Activated CD4-positive, alpha-beta T cell treated with anti-CD3 and anti-CD28 coated beads, Interleukin-2, amount 10 ng/mL, durations not matched to agents 24 days and 14 days (primary cell): ENCODE measurements at regions not wholly inside any gene's neighbourhood (a gene's known extent, or its start where the extent isn't known, plus 50 kb on each side); places are given as distances from the start of the nearest gene placed in this dataset.

ENCODE experiments used
- DNase-seq: peaks from one replicate; pipeline ENCODE4 v3.0.0; 2022
- H3K27ac Mint-ChIP-seq: one replicate; pipeline ENCODE4 v1.8.0; 2022; ENCODE audit warnings: mild to moderate bottlenecking, mixed read lengths
- H3K27me3 Mint-ChIP-seq: one replicate; pipeline ENCODE4 v1.8.0; 2022; ENCODE audit warnings: mixed read lengths
- H3K36me3 Mint-ChIP-seq: one replicate; pipeline ENCODE4 v1.8.0; 2022; ENCODE audit warnings: low read depth, mild to moderate bottlenecking, mixed read lengths
- H3K4me1 Mint-ChIP-seq: one replicate; pipeline ENCODE4 v1.8.0; 2021; ENCODE audit warnings: mixed read lengths
- H3K4me3 Mint-ChIP-seq: one replicate; pipeline ENCODE4 v1.8.0; 2022; ENCODE audit warnings: mild to moderate bottlenecking, moderate library complexity, mixed read lengths
- H3K9me3 Mint-ChIP-seq: one replicate; pipeline ENCODE4 v1.8.0; 2021; ENCODE audit warnings: mixed read lengths
- intact Hi-C: fragments of 100-400 bp; cut with micrococcal nuclease; formaldehyde crosslinking; loops from one replicate; pipeline ENCODE4 v1.15.1; 2023

DNA sequence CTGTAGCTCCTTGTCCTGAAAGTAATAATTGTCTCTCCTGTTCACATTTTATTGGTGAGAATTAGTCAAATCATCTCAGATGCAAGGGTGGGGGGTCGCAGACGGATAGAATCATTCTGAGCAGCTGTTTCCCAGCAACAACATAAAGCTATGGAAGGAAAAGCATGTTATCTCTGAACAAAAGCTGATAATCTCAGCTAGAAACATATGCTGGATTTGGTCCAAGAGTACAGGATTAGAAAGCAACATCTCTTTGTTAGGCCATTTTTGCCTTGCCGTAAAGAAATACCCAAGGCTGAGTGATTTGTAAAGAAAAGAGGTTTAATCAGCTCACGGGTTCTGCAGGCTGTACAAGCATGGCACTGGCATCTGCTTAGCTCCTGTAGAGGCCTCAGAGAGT lies 472.8 kb upstream of the BOD1L1 start:
- no peaks in the 10 kb centered on the region for H3K36me3 Mint-ChIP-seq
- H3K4me3 Mint-ChIP-seq, result no peak overlapping the region
- H3K4me1 Mint-ChIP-seq, result no peaks in the 10 kb centered on the region
- H3K27me3 Mint-ChIP-seq, result no peaks in the 10 kb centered on the region
- intact Hi-C loops, result no loop called here
- no peak overlapping the region for H3K27ac Mint-ChIP-seq
- DNase-seq, result no peak
- peaks cover under 1% of the 10 kb centered on the region for H3K9me3 Mint-ChIP-seq

DNA sequence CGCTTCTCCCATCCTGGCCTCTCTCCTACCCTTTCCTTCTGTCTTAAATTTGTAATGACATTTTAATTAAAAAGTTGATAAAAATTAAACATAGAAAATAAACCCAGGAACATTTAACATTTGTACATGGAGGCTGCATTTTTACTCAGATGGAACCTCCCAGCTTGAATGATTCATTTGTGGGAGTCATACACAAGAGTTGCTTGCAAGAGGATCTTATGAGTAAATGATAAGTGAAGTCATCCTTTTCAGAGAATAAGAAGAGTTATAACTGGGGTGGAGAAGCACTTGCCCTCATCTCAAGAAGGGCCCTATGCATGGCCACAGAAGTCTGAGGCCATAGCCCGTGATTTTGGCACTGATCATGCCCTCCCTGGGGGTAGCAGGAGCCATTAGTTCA lies 482.9 kb upstream of the BOD1L1 start:
- no peak overlapping the region for H3K4me3 Mint-ChIP-seq
- no peaks in the 10 kb centered on the region for H3K27me3 Mint-ChIP-seq

DNA sequence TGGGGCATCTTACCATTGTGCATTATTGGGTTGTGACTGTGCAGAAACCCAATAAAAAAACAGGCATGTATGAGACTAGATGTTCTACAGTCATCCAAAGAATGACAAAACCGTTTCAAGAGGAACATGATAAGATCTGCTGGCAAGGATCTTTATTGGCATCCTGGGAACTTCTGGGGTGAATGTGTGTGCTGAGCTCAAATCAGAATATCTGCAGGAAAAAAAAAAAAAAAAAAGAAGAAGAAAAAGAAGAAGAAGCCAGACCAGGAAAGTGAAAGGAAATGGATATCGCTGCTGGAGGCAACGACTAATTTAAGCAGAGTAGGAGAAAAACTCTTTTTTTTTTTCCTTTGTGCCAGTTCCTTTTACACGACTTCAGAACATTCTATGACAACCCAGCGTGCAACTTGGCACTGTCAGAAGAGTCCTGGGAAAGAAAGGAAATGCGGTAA lies 484.2 kb upstream of the BOD1L1 start:
- Mint-ChIP-seq H3K4me3 (no peak overlapping the region), H3K36me3 (no peaks in the 10 kb centered on the region), H3K4me1 (peaks cover 2% of the 10 kb centered on the region), H3K27ac (no peak overlapping the region), H3K27me3 (no peaks in the 10 kb centered on the region), H3K9me3 (peaks cover 7% of the 10 kb centered on the region)
- DNase-seq, result no peak
- intact Hi-C loops, result no loop called here

More for the DNA sequence above, 482.9 kb upstream of the BOD1L1 start:
- H3K36me3 Mint-ChIP-seq, result no peaks in the 10 kb centered on the region
- H3K27ac Mint-ChIP-seq, result no peak overlapping the region
- no peak for DNase-seq
- peaks cover 2% of the 10 kb centered on the region for H3K4me1 Mint-ChIP-seq
- intact Hi-C loops, result no loop called here
- peaks cover 11% of the 10 kb centered on the region for H3K9me3 Mint-ChIP-seq

DNA sequence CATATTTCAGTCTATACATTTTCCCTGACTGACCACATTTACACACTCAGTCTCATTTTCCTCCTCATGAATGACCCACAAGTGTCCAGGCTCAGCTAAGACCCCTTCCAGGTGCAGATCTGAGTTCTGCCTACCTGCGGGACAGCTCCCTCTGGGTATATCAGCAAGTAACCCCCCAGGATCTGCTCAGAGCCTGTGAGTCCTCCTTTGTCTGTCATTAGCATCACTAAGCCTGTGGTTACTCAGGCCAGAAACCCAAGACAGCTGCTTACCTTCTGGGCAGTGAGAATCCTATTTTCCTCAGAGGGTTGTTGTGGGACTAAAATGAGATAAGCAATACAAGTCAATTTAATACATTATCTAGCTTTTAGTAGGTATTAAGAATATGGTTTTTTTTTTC lies 487.6 kb upstream of the BOD1L1 start:
- Mint-ChIP-seq H3K4me1 (peaks cover 2% of the 10 kb centered on the region), H3K27ac (no peak overlapping the region), H3K27me3 (no peaks in the 10 kb centered on the region), H3K36me3 (no peaks in the 10 kb centered on the region), H3K4me3 (no peak overlapping the region), H3K9me3 (peaks cover 7% of the 10 kb centered on the region)
- no peak for DNase-seq
- intact Hi-C loops, result no loop called here

DNA sequence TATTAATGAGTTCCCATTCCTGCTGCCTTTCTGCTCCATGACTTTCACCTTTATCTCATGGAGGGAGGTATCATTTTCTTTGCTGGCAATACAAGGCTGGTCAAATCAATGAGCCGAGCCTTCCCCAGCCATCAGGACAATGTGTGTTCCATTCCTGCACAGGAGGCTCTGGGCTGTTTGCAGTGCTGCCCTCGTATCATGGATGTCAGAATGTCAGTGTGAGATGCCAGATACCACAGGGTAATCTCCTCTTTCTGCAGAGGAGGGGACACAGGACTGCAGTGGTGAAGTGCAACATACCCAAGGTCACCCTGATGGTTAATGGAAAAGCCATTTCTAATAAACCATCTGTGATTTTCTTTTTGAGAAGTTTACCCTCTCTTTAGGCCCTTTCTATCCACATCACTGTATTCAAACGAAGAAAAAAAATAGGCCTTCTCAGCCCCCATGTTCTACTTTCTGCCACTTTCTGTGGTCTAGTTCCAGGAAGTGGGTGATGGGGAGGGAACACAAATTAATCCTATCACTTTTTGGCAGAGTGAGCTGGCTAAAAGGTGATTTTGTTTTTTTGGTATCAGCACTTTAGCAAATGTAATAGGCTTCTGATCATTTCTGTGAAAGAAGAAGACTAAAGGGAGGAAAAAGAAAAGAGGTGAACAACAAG lies 490.2 kb upstream of the BOD1L1 start:
- Mint-ChIP-seq H3K27ac (no peak overlapping the region), H3K4me3 (no peak overlapping the region), H3K36me3 (no peaks in the 10 kb centered on the region), H3K4me1 (no peaks in the 10 kb centered on the region), H3K9me3 (peaks cover 7% of the 10 kb centered on the region), H3K27me3 (no peaks in the 10 kb centered on the region)
- DNase-seq, result no peak
- intact Hi-C loops, result no loop called here

DNA sequence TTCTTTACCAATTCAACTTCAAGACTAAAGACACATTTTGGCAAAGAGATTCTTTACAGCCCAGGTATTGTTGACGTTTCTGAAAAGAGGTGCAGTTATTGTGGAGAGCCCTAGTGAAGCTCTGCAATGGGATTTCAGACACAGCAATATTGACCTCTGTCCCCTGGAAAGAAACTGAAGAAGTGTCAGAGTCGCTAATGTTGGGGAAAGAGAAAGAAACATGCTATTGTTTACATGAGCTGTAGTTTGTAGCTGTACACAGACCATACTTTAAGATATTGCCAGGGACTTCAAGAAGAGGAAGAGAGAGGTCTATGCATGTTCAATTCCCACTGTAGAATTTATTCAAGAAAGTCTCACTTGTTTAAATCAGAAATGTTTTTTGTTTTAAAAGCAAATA lies 497.3 kb upstream of the BOD1L1 start:
- DNase-seq, result no peak
- Mint-ChIP-seq H3K4me3 (no peak overlapping the region), H3K9me3 (no peaks in the 10 kb centered on the region), H3K36me3 (no peaks in the 10 kb centered on the region), H3K4me1 (no peaks in the 10 kb centered on the region), H3K27me3 (no peaks in the 10 kb centered on the region), H3K27ac (no peak overlapping the region)
- intact Hi-C loops, result no loop called here

DNA sequence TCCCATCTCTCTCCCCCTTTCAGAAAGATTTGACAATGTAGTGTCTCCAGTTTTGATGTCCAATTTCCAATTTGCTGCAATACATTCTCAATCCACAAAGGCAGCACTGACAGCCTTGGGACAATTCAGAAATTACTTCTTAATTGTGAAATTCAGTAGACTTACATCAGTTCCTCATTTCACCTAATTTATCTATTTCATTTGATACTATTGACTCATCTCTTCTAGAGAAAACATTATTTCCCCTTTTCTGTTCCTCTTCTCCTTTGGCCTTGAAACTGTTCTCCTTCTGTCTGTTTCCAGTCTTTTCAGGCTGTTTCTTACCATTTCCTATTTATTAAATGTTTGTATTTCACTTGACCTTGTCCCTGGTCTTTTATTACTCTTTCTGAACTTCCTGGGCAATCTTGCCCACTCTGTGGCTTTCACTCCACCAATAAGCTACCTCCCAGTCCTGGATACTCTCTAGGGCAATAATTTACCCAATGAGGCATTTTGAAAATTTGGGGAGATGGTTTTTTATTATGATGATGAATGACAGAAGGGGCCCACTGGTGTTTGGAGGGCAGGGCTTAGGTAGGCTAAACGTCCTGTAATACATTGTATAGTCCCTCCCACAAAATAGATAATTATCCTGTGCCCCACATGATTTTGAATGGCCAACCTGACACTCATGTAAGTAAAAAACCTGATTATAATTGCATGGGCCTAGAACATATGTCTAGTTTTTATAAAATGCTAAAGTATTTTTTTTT lies 498.0 kb upstream of the BOD1L1 start:
- intact Hi-C loops, result no loop called here
- no peak for DNase-seq
- H3K9me3 Mint-ChIP-seq, result no peaks in the 10 kb centered on the region
- H3K27me3 Mint-ChIP-seq, result no peaks in the 10 kb centered on the region
- no peaks in the 10 kb centered on the region for H3K36me3 Mint-ChIP-seq
- H3K27ac Mint-ChIP-seq, result no peak overlapping the region
- H3K4me3 Mint-ChIP-seq, result no peak overlapping the region
- H3K4me1 Mint-ChIP-seq, result no peaks in the 10 kb centered on the region

DNA sequence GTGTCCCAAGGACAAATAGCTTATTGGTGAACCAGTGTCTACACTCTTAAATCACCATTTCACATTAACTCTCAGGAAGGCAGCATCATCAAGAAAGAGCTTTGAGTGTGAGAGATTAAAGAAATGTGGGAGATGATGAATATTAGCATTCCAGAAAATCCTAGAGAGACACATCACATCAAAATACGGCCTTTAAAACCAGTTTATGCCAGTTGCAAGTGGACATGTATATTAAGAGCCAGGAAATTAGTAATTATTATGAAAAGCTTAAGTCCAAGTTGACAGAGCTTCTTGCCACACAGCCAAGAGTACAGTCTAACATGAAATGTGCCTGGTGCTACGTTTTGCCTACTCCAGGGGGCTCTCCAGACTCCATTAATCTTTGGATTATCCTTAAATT lies 503.0 kb upstream of the BOD1L1 start:
- H3K4me3 Mint-ChIP-seq, result no peak overlapping the region
- no peaks in the 10 kb centered on the region for H3K36me3 Mint-ChIP-seq
- H3K4me1 Mint-ChIP-seq, result no peaks in the 10 kb centered on the region
- H3K9me3 Mint-ChIP-seq, result no peaks in the 10 kb centered on the region
- DNase-seq, result no peak
- H3K27ac Mint-ChIP-seq, result no peak overlapping the region
- intact Hi-C loops, result no loop called here
- no peaks in the 10 kb centered on the region for H3K27me3 Mint-ChIP-seq

DNA sequence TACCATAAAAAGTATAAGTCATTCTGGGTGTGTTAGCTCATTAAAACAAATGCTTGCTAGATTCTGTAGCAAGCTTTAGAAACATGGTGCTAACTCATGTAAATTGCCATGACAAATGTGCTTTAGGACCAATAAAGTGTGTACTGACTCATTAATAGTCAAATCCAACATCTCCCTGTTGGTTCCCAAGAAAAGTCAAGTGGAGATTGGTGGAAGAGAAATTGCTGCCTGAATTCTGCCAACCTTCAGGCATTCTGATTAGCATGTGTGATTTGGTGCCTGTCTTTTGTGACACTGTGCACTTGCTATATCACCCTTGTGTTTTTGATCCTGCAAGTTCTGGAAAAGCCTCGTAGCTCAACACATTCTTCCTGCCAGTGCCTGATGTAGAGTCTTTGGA lies 503.8 kb upstream of the BOD1L1 start:
- H3K36me3 Mint-ChIP-seq, result no peaks in the 10 kb centered on the region
- H3K9me3 Mint-ChIP-seq, result no peaks in the 10 kb centered on the region
- intact Hi-C loops, result no loop called here
- H3K27me3 Mint-ChIP-seq, result no peaks in the 10 kb centered on the region
- DNase-seq, result no peak
- H3K4me1 Mint-ChIP-seq, result no peaks in the 10 kb centered on the region
- H3K4me3 Mint-ChIP-seq, result no peak overlapping the region
- H3K27ac Mint-ChIP-seq, result no peak overlapping the region

DNA sequence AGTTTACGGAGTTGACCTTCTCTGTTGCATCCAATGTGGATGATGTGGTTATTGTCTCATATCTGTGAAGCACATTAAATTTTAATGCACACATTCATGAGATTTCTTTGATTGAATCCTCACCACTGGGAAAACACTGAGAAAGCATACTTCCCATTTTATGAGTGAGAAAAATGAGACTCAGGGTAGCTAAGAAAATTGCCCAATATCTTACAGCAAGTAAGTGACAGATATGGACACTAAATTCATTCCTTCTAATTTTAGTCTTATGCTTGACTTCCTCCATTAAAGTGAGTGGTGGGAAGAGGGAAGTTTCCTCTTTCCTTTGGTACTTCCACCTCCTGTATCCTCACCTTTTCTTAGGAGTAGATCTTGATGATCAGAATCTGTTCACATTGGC lies 504.8 kb upstream of the BOD1L1 start:
- Mint-ChIP-seq H3K27ac (no peak overlapping the region), H3K36me3 (no peaks in the 10 kb centered on the region), H3K4me3 (no peak overlapping the region), H3K9me3 (no peaks in the 10 kb centered on the region), H3K27me3 (no peaks in the 10 kb centered on the region), H3K4me1 (no peaks in the 10 kb centered on the region)
- DNase-seq, result no peak
- intact Hi-C loops, result no loop called here

DNA sequence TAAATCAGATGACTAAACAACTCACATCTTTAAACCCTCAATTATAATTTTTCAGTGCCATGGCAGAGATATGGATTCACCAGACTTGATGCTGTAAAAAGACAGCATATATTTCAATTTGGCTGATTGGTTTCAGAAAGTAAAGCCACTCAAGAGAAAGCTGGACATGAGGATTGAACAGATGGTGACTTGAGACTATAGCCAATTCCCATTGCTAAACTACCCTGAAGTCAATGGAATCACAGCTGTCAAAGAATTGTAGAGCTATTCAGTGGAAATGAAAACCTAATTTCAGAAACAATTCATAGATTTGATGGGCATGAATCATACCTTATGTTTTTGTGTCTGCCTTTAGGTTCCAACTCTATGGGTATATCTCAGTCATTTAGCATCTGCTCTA lies 510.6 kb upstream of the BOD1L1 start:
- intact Hi-C loops, result no loop called here
- Mint-ChIP-seq H3K27me3 (no peaks in the 10 kb centered on the region), H3K4me3 (no peak overlapping the region), H3K4me1 (no peaks in the 10 kb centered on the region), H3K9me3 (no peaks in the 10 kb centered on the region), H3K36me3 (no peaks in the 10 kb centered on the region), H3K27ac (no peak overlapping the region)
- no peak for DNase-seq

DNA sequence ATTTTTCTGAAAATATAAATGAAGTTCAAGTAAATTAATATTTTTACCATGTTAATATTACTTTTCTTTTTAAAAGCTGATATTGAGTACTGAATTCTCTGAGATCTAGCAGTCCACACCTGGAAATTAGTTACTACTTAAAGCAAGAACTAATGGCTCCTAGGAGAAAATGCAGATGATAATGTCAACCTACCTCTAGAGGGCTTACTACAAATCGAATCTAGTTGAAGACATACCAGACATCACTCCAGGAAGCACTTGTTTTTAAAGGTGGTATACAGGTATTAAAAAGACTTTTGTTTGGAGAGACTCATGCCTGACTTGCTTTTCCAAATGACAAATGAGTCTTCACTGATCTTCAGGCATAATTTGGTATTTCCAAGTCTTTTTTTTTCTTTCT lies 516.4 kb upstream of the BOD1L1 start:
- no peaks in the 10 kb centered on the region for H3K9me3 Mint-ChIP-seq
- no peak for DNase-seq

DNA sequence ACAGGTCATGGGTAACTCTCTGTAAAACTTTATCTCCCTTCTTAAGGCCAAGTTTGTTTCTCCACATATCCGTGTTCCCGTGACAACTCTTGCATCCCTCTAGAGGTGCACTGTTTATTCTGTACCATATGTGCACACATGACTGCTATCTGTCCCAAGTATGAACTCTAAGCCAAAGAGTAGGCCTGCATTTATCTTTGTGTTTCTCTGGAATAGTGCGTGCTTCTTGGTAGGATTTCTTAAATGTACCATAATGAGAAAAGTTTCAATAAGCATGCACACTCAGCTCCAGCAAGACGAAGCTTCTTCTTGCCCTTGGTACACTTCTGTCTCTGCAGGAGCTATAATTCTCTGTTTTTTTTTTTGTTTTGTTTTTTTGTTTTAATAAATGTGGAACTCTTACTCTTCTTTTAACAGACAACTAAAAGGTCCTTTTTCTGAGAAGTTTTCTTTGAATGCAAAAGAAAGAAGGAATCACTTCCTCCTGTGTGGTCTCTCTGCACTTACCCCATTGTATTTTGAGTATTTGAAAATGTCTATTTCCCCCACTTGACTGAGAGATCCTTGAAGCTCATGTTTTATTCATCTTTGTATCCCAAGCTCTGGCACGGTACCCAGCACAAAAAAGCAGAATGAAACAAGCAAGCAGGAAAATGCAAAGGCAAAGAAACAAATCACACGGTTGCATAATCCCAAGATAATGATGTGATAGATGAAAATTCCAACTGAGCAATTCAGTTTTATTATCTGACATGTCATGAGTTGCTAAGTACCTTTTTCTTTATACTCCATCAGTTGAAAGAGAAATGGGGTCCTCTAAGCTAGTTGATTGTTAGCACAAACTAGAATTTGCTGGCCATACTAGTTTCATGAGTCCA lies 521.9 kb upstream of the BOD1L1 start:
- Mint-ChIP-seq H3K4me1 (no peaks in the 10 kb centered on the region), H3K9me3 (no peaks in the 10 kb centered on the region), H3K27ac (no peak overlapping the region), H3K27me3 (no peaks in the 10 kb centered on the region), H3K4me3 (no peak overlapping the region), H3K36me3 (no peaks in the 10 kb centered on the region)
- no peak for DNase-seq
- intact Hi-C loops, result no loop called here

More for the DNA sequence above, 516.4 kb upstream of the BOD1L1 start:
- Mint-ChIP-seq H3K27ac (no peak overlapping the region), H3K4me1 (no peaks in the 10 kb centered on the region), H3K27me3 (no peaks in the 10 kb centered on the region), H3K36me3 (no peaks in the 10 kb centered on the region), H3K4me3 (no peak overlapping the region)
- intact Hi-C loops, result no loop called here

DNA sequence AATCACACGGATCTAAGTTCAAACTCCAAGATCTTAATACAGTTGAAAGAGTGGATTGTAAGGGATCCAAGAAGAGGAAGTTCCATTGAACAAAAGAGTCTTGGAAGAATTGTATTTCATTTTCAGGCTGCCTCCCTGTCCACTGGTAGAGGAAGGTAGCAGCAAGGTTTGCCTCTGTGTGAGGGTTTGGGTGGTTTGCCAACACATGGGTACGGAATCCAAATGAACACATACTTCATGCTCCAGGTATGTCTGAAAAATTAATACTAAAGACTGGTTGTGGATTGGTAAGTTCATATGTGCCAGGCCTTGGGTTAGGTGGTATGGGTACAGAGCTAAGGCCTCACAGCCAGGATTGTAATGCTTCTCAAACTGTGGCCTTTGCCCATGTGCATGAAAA lies 523.6 kb upstream of the BOD1L1 start:
- Mint-ChIP-seq H3K36me3 (no peaks in the 10 kb centered on the region), H3K27me3 (no peaks in the 10 kb centered on the region), H3K4me1 (no peaks in the 10 kb centered on the region), H3K9me3 (no peaks in the 10 kb centered on the region), H3K27ac (no peak overlapping the region), H3K4me3 (no peak overlapping the region)
- intact Hi-C loops, result no loop called here
- no peak for DNase-seq
